ENCODE measurements at regions not wholly inside any gene's neighbourhood (a gene's known extent, or its start where the extent isn't known, plus 50 kb on each side); places are given as distances from the start of the nearest gene placed in this dataset.

DNA sequence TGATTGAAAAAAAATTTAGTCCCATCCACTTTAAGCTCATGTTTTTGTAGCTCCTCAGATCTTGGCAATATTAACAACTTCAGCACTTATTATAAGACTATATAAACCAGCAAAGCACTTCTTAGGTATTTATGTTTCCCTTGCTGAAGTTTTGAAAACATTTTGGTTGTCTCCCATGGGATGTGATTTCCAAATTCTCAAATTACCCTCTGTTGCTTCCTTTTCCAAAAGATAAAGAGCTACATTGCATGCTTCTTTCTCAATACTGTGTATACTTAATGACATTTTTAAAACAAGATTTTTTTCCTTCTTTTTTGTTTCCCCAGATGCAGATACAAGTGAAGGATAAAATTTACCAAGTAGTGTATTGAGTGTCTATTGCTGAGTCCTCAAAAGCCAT, 567.1 kb downstream of the CSNK1G3 start:
- DNase-seq (ENCODE audit: low read depth), result peak; percentile 24

DNA sequence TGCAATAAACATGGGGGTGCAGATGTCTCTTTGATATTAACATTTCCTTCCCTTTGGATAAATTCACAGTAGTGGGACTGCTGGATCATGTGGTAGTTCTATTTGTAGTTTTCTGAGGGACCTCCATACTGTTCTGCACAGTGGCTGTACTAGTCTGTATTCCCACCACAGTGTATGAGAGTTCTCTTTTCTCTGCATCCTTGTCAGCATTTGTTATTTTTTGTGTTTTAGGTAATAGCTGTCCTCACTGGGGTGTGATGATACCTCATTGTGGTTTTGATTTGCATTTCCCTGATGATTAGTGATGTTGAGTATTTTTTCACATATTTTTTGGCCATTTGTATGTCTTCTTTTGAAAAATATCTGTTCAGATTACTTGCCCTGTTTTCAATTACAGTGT, 562.5 kb downstream of the CSNK1G3 start:
- DNase-seq (ENCODE audit: low read depth), result no peak

DNA sequence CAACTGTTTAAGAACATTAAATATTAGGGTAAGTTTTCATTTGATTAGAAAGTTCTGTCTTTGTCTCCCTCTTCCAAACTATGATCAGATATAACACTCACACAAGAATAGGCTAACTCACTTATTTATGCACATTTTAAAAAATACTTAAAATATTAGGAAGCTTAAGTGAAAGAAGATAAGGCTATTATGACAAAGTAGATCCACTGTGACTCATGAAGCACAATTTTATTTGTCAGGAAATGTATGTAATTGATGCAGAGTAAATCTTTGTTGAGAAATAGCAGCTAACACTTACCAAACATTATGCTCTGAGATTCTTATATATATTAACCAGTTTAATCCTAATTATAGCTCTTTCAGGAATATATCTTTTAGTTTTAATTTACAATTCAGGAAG, 560.6 kb downstream of the CSNK1G3 start:
- DNase-seq (ENCODE audit: low read depth), result no peak

DNA sequence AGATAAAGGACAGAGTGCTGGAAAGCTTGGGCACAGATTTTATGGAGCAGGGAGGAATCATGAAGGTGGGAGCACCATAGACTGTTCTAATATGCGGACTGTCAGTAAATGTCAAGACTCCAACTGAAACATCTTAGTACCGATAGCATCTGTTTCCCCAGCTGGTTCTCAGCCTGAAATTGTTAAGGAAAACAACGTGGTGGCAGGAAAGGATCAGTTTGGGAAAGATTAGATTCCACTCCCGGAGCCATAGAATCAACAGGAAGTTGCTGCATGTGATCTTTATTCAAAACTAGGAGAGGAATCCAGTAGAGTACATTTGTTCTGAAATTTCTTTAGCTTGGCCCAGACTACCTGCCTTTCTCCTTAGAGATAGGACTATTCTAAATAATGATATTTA, 559.1 kb downstream of the CSNK1G3 start:
- DNase-seq (ENCODE audit: low read depth), result no peak

DNA sequence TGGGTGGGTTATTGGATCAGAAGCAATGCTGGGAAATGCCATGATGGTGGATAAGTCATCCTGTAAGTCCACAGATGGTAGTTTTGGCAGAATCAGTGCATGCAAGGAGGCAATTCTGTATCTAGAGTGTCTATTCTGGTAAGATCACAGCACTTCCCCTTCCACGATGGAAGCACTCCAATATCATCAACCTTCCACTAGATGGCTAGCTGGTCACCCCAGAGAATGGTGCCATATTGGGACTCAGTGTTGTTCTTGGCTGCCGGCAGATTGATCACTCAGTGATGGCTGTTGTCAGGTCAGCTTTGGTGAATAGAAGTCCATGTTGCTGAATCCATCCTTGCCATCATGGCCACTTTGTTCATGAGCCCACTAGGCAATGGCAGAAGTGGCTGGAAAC, 553.5 kb downstream of the CSNK1G3 start:
- DNase-seq (ENCODE audit: low read depth), result no peak

DNA sequence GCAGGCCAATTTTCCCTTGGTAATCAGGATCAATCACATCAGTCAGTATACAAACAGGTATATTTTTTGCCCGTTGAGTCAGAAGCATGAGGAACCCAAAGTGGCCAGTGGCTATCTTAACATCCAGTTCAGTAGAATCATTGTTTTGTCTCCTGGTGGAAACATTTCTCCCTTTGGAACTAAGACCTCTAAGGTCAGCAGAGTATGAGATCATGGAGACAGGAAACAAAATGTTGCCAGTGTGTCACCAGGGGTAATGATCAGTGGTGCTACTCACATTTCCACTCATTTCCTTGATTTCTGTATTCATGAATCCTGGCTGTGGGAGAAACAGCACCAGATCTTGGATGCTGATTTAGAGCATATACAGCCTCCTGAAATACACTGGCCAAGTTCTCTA, 553.0 kb downstream of the CSNK1G3 start:
- DNase-seq (ENCODE audit: low read depth), result peak; percentile 25

DNA sequence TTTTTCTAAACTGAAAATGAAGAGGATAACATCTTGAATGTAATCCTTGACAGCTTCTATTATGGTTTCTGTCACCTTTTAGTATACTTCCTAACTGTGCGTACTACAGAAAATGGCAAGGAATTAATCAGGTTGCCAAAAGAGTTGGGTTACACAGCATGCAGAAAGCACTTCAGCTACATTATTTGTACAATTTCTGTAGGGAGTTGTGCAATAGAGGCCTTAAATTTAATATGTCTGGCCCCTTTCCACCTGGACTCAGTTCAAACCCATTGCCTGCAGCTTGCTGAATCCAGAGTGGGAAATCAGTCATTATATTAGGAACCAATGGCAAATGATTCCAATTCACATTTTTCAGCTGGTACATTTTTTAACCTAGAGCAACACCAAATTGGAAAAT, 549.7 kb downstream of the CSNK1G3 start:
- DNase-seq (ENCODE audit: low read depth), result peak; percentile 58

DNA sequence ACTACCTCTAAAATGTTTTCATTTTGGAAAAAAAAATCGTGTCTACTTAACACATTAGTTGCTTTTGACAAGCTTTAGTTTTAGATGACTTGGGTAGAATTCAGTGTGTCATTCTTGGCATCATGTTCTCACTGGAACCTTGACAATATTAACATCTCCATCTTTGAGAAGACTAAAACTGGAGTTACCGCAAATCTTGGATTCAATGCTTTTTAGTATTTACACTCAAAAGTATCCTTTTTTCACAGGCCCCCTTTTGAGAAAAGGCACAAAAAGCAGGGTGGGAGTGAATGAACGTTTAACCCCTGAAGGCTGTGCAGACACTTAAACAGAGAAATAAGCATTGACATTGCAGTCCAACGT, 549.1 kb downstream of the CSNK1G3 start:
- no peak for DNase-seq (ENCODE audit: low read depth)

DNA sequence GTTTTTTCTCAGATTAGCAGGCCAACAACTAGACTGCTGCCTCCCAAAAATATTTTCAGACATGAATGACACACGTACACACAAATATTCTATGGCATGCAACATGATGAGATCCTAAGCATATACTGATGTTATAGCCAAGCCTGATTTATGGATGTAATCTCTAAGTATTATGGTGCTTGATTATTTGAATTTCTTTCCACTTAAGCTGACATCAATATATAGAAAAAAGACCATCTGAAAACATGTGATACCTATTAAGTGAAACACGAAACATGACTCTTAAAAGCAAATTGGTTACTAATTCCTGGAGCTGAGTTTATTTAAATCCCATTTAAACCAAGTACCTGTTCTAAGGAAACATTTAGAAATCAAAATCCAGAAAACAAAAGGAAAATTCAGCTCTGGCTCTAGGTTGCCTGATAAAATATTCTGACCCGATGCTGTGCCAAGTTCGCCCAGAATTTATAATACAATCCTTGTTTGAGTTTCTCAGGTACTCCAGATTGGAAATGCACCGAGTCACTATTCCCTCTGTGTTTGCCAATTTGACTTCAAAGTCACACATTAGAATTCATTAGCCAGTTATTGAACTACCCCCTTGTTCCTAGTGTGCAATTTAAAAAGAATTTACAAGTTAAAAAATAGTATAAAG, 548.6 kb downstream of the CSNK1G3 start:
- no peak for DNase-seq (ENCODE audit: low read depth)

DNA sequence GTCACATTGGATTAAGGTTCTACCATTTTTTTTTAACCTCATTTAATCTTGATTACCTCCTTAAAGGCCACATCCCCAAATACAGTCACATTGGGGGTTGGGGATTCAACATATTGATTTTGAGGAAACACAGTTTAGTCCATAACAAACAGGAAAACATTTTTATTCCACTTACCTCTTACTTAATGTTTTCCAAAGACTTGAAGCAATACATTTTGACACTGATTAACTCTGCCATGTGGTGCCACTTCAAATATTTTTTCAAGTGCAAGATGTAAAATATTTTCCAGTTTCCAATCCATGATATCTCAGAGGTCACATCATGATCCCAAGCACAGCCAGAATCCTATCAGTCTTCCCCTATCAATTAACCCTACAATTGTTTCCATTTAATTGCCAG, 548.0 kb downstream of the CSNK1G3 start:
- no peak for DNase-seq (ENCODE audit: low read depth)

DNA sequence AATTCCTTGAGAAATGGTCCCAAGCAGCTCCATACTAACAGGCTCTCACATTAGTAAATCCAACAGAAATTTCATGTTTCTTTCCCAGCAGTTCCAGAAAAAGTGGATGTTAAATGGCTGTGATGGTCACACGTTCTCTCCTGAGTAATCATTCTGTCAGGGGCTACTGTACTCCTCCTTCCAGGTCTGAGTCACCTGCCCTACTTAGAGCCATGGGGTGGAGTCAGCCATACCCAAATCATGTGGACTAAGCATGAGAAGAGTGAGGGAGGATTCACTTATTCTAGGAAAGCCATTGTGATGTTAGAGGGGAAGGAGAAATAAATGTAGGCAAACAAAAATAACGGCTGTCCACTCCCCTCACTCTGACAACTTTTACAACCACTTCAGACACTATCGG, 547.2 kb downstream of the CSNK1G3 start:
- DNase-seq (ENCODE audit: low read depth), result peak; percentile 37

DNA sequence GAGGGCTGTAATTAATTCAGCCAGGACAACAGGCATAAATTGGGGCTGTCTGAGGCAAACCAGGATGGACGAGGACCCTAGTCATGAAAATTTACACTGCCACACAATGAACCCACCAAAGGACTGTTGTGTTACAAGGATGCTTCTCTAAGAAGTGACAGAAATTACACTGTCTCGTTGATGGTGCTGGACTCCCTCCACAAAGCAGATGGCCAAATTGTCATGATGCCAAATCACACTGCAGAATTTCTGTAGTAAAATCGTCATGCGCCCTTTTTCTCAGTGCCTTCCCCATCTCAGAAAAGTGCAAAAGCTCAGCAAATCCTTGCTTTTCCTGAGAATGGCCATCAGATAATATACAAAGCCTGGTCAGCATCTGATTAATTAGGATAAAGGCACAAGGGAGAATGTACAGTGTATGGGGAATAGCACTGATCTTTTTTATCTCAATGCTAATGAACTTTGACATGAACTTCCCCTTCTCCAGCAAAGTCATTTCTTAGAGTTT, 545.8 kb downstream of the CSNK1G3 start:
- no peak for DNase-seq (ENCODE audit: low read depth)

DNA sequence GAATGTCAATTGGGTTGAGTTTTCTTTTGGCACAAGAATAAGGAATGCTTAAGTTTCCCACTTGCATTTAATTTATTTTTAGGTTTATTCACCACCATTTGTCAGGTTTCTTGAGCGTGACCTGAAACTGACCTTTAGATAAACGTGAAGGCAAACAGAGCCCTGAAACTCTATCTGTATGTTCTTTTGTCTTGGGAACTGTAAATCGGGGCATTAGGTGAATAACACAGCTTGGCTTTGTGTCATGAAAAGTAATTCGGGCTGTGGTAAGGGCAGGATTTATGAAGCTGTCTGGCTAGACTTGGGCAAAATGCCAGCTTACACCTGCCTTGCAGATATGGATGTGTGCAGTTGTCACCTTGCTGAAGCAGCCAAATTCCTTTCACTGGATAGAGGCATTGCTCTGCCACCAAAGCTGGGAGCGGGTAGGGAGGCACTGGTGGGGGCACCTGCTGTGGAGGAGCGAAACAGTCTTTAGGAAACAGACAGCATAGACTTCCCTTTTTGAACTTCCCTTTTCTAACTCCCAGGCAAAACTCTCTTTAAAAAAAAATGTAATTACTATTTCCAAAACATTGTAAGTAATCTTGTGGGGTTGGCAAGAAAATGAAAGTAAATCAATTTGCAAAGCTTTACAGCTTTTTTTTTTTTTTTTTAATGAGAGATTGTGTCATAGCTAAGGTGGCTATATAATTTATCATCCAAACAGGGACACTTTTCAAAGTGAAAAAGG, 545.2 kb downstream of the CSNK1G3 start:
- DNase-seq (ENCODE audit: low read depth), result peak; percentile 66

DNA sequence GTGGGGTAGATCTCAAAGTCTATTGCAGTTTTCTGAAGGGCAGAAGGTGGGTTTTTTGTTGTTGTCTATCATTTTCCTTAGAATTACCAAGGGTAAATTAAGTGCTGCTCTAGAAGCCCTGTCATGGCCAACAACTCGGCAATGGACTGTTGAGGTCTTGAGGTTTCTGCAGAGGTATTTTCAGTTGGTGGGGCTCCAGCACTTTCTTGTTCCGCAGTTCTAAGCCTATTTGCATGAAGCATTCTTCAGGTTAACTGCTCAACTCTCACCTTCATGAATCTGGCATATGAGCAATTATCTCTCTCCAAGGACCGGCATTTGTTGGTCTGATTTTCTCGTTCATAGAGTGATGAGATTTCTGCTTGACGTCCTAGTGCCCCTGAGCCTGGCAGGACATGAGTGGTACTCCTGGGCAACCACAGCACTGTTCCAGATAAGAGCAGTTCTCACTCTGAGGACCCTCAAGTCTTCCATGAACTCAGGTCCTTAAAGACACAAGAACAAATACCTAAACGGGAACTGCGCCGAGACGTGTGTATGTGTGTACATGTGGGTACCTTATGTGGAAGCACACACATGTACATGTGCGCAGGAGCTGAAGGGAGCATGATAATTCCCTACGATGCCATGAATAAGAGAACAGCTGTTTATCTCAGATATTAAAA, 544.5 kb downstream of the CSNK1G3 start:
- DNase-seq (ENCODE audit: low read depth), result no peak

DNA sequence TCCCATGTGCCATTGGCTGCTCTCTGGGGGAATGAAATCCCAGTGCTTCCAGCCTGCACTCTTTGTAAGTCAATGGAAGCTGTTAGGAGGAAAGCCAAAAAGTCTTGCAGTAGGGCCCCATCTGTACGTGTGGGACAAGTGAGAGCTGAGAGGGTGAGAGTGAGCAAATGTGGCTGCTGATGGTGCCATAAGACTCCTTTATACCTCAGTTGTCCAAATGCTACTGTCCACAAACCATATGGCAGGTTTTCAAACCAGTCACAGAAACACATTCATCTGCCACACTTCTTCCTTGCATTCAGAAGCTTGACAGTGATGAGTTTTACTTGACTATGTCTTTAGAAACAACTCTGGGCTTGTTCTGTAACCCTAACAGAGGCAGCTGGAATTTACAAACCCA, 543.8 kb downstream of the CSNK1G3 start:
- DNase-seq (ENCODE audit: low read depth), result no peak

DNA sequence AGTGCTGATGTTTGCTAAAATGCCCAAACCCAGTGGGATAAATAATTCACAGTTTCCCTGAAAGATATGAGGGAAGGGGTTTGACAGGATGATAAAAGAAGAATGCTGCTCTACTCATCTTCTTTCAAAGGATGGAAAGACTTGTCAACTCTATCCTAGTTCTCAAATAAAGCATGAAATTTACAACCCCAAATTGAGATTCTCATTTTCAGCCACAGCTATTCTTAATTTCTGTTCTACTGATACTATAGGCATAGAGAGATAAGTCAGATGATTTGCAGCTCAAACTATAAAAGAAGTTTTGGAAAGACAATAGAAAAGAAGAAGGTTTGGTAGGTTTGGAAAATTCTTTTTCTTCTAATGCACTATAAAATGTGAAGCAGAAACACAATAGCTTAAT, 542.6 kb downstream of the CSNK1G3 start:
- no peak for DNase-seq (ENCODE audit: low read depth)

DNA sequence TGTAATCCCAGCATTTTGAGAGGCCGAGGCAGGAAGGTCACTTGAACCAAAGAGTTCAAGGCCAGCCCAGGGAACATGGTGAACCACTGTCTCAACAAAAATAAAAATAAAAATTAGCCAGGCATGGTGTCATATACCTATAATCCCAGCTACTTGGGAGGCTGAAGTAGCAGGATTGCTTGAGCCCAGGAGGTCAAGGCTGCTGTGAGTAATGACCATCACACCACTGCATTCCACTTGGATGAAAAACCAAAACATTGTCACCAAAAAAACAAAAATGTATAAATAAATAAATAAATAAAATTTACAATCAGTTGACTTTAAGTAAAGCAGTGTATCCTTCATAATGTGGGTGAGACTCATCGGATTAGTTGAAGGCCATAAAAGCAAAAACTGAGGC, 541.4 kb downstream of the CSNK1G3 start:
- DNase-seq (ENCODE audit: low read depth), result peak; percentile 67

DNA sequence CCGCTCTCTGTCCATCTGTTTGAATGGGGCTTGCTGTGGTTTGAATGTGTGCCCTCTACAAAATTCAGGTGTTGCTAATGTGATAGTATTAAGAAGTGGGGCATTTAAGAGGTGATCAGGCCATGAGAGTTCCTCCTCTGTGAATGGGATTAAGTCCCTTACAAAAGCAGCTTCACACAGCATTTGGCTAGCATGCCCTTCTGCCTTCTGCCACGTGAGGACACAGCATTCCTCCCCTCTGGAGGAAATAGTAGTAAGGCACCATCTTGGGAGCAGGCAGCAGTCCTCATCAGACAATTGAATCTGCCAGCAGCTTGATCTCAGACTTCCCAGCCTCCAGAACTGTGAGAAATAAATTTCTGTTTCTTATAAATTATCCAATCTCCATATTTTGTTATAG, 540.2 kb downstream of the CSNK1G3 start:
- DNase-seq (ENCODE audit: low read depth), result no peak

DNA sequence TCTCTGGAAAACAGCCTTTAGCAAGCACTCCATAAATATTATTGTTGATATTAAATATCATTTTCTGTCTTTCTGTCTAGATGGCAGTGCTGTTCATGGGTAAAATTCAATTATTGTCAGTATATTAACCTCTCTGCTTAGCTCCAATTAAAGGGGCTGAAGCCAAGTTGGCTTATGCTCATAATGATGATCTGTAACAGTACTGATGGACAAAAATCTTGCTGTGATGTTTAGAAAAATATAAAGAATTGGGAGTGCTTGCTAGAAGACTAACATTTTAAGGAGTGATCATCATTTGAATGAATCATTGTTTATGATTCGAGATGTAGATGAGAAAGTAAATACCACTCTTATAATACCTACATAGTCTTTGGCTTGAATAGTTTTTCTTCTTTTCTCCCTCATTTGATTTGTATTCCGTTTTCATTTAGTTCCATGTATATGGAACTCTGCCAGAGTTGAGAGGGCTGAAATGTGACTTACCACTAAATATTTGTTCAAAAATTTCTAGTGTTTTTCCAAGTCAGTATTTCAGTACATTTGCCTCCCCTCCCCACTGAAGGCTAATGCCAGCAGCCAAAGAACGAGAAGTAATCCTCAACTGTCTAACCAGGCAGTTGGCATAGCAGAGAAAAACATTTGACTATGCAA, 538.3 kb downstream of the CSNK1G3 start:
- no peak for DNase-seq (ENCODE audit: low read depth)

DNA sequence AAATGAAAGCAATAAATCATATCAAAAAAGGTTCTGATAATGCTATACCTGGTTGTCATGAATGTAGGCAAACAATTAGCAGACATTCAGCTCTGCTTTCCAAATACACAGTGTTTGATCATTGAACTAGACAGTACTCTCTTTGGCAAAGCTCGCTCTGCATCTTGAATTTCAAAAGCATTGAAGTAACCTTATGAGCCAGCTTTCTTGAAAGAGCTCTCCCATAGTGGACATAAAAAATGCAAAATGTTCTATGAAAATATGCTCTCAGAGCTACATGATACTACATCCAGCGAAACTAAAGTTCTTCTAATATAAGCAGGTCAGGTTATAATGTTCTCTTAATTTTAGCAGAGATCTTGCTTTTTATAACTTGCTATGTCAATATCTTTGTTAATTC, 533.4 kb downstream of the CSNK1G3 start:
- no peak for DNase-seq (ENCODE audit: low read depth)

DNA sequence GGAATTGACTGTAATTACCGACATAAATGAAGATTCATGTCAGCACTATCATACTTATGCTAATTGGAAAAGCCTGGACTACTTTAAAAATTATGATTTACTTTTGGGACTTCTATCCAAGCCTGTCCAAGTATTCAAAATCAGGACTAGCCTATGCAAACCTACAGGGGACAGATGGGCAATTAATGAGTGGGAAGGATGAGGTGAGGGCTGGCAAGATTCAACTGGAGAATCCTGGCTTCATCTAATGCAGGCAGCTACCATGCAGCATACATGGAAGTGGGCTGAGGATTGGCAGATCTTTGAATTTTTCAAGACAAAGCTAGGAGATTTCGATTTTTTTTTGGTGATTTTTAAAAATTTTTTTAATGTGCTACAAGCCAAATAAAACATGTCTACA, 532.6 kb downstream of the CSNK1G3 start:
- DNase-seq (ENCODE audit: low read depth), result no peak

DNA sequence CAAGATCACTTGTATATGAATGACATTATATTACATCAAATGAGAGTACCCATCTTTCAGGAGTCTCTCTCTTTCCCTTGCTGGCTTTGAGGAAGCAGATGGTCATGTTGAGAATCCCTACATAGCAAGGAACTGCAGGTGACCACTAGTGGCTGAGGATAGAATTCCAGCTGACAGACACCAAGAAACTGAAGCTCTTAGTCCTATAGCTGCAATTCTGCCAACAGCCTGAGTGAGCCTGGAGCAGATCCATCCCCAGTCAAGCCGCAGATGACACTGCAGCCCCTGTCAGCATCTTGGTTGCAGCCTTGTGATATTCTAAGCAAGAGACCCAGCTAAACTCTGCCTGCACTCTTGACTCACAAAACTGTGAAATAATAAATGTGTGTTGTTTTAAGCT, 531.5 kb downstream of the CSNK1G3 start:
- no peak for DNase-seq (ENCODE audit: low read depth)
